Stimulated activated naive CD8-positive, alpha-beta T cell treated with anti-CD3 and anti-CD28 coated beads, Interleukin-15, amount 100 ng/mL, for 72 hours (primary cell): ENCODE measurements at regions not wholly inside any gene's neighbourhood (a gene's known extent, or its start where the extent isn't known, plus 50 kb on each side); places are given as distances from the start of the nearest gene placed in this dataset.
"Not testable (repeated sequence)": the region's sequence is repeated elsewhere in the genome, so short reads cannot be mapped to it uniquely, and the experiment has no call there.

Source experiments
- ATAC-seq: fragments of 150-1000 bp; cut with Tn5 transposase; 2 replicates; pipeline ENCODE4 v1.10.0; 2021; ENCODE audit warnings: mild to moderate bottlenecking, moderate library complexity
- DNase-seq, 2 donors: peaks; one replicate each; pipeline ENCODE4 v3.0.0; 2021 to 2022
- H3K27ac Mint-ChIP-seq, 2 donors: one replicate each; pipeline ENCODE4 v1.8.0; 2022; ENCODE audit warnings: mild to moderate bottlenecking in 2 of 2, mixed read lengths in 2 of 2, moderate library complexity in 2 of 2
- H3K27me3 Mint-ChIP-seq: one replicate; pipeline ENCODE4 v1.8.0; 2022; ENCODE audit warnings: mixed read lengths
- H3K4me1 Mint-ChIP-seq: one replicate; pipeline ENCODE4 v1.8.0; 2022; ENCODE audit warnings: mild to moderate bottlenecking, mixed read lengths
- H3K4me3 Mint-ChIP-seq, 2 donors: one replicate each; pipeline ENCODE4 v1.8.0; 2022; ENCODE audit warnings: mild to moderate bottlenecking in 2 of 2, mixed read lengths in 2 of 2, moderate library complexity in 1 of 2
- H3K9me3 Mint-ChIP-seq, 2 donors: one replicate each; pipeline ENCODE4 v1.8.0; 2022; ENCODE audit warnings: mixed read lengths in 2 of 2

DNA sequence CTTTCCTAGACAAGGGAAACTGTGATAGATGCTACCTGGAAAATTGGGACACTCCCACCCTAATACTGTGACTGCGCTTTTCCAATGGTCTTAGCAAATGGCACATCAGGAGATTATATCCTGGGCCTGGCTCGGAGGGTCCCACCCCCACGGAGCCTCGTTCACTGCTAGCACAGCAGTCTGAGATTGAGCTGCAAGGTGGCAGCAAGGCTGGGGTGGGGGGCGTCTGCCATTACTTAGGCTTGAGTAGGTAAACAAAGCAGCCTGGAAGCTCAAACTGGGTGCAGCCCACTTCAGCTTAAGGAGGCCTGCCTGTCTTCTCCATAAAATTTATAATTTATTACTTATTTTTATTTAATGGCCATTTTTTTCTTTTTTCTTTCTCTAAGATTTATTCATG is 802.1 kb upstream of the SLC39A10 start:
- no peak for DNase-seq
- no peak for ATAC-seq
- no peak overlapping the region for H3K4me3 Mint-ChIP-seq
- H3K9me3 Mint-ChIP-seq, result no peaks in the 10 kb centered on the region
- H3K27ac Mint-ChIP-seq, result no peak overlapping the region
- no peaks in the 10 kb centered on the region for H3K27me3 Mint-ChIP-seq
- no peaks in the 10 kb centered on the region for H3K4me1 Mint-ChIP-seq

DNA sequence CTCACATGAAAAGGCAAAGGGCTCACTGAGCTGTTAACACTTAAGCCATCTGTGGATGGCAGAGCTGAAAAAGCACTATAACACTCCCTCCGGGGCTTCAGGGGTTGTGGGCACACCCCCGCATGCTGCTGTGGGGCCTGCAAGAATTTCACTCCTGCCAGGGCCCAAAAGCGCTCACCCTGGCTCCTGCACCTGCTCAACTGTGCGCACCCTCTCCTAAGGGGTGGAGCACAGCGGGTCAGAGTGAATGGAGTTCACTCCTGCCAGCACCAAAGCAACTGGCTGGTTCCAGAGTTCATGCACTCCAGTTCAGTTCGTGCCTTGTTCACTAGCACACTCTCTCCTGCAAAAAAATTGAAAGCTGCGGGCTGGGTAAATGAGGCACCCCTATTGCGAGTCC is 814.2 kb upstream of the SLC39A10 start:
- Mint-ChIP-seq H3K9me3 (no peaks in the 10 kb centered on the region), H3K4me3 (no peak overlapping the region)
- DNase-seq, result no peak

GRCh38 chr2:194834371-194834770 is 822.7 kb upstream of the SLC39A10 start:
- not testable (repeated sequence) for DNase-seq, H3K9me3 Mint-ChIP-seq, ATAC-seq, H3K4me3 Mint-ChIP-seq, H3K27me3 Mint-ChIP-seq, H3K27ac Mint-ChIP-seq, H3K4me1 Mint-ChIP-seq

More for the DNA sequence above, 814.2 kb upstream of the SLC39A10 start:
- Mint-ChIP-seq H3K4me1 (no peaks in the 10 kb centered on the region), H3K27me3 (no peaks in the 10 kb centered on the region), H3K27ac (no peak overlapping the region)
- no peak for ATAC-seq

DNA sequence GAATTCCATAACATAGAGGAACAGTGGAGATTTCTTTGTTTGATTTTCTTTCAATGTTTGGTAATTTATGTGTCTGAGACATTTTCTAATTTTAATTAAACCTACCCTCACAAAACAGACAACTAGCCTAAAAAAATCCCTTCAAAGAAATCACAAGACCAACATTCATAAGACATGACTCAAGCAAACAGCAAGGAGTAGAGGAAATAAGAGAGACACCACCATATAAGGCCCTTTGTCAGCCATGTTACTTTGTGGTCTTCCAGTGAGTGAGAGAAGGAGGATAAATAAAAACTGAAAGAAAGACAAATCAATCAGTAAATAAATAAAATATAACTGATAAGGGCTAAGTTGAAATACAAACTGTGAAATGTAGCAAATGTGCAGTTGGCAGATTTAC is 830.8 kb upstream of the SLC39A10 start:
- no peaks in the 10 kb centered on the region for H3K27me3 Mint-ChIP-seq
- no peaks in the 10 kb centered on the region for H3K4me1 Mint-ChIP-seq

DNA sequence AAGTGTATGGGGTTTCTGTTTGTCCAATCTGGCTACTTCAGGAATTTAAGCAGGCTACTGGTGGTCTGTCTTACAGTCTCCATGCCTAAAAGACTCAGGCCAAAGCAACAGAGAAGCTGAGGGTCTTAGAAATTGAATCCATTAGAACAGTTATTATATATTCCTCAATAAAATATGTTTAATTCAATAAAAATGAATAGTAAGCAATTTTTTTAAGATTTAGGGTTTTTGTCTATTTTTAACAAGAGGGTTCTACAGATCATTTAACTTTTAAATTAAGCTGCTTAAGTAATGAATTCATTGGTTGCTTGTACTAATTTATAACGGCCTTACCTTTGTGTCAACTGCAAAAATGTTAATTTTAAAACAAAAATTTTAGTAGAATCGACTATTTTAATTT is 832.6 kb upstream of the SLC39A10 start:
- Mint-ChIP-seq H3K4me3 (no peak overlapping the region), H3K9me3 (no peaks in the 10 kb centered on the region), H3K27ac (no peak overlapping the region), H3K27me3 (no peaks in the 10 kb centered on the region), H3K4me1 (no peaks in the 10 kb centered on the region)
- ATAC-seq, result no peak
- DNase-seq, result no peak

More for the DNA sequence above, 830.8 kb upstream of the SLC39A10 start:
- H3K27ac Mint-ChIP-seq, result no peak overlapping the region
- no peak overlapping the region for H3K4me3 Mint-ChIP-seq
- DNase-seq (no peak), ATAC-seq (no peak)
- no peaks in the 10 kb centered on the region for H3K9me3 Mint-ChIP-seq

DNA sequence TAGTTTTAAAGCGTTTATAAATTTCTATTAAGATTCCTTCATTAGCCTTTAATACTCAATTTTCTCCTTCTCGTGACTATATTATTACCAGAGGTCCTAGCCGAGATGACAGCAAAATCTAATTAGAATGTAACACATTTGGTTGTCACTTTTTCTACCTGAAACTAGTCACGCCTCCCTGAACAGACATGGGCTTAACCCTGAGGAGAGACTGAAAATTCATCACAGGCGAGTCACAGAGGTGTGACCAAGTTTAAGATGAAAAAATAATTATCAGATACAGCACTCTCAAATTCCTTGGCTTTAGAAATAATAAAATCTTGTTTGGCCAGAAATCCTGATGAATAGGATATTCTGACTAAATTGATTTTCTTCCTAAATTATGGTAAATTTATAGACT is 834.4 kb upstream of the SLC39A10 start:
- H3K4me3 Mint-ChIP-seq, result no peak overlapping the region
- H3K9me3 Mint-ChIP-seq, result no peaks in the 10 kb centered on the region
- no peaks in the 10 kb centered on the region for H3K27me3 Mint-ChIP-seq
- no peak overlapping the region for H3K27ac Mint-ChIP-seq
- ATAC-seq (no peak), DNase-seq (no peak)
- H3K4me1 Mint-ChIP-seq, result no peaks in the 10 kb centered on the region

DNA sequence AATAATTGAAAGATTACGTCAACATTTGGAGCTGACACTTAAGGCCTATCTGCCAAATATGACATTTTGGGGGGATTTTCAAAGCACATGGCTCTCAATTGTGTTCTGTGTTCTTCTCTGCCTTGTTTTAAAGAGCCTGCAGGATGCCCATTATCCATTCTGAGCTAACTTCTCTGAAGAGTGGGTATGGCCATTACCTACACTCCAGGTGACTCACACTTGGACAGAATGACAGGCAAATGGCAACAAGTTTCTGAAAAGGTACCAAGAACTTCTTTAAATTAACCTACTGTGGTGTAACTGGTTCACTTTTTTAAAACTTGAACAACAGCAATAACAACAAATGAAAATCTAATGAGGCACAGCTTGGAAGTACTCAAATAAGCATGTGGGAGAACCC is 834.9 kb upstream of the SLC39A10 start:
- no peaks in the 10 kb centered on the region for H3K4me1 Mint-ChIP-seq
- DNase-seq (no peak), ATAC-seq (no peak)
- no peak overlapping the region for H3K4me3 Mint-ChIP-seq
- no peaks in the 10 kb centered on the region for H3K27me3 Mint-ChIP-seq
- H3K27ac Mint-ChIP-seq, result no peak overlapping the region
- H3K9me3 Mint-ChIP-seq, result no peaks in the 10 kb centered on the region

GRCh38 chr2:194819367-194819766 is 837.7 kb upstream of the SLC39A10 start:
- Mint-ChIP-seq H3K27ac (no peak overlapping the region), H3K27me3 (no peaks in the 10 kb centered on the region), H3K9me3 (no peaks in the 10 kb centered on the region), H3K4me3 (no peak overlapping the region), H3K4me1 (no peaks in the 10 kb centered on the region)
- ATAC-seq, result no peak
- no peak for DNase-seq

DNA sequence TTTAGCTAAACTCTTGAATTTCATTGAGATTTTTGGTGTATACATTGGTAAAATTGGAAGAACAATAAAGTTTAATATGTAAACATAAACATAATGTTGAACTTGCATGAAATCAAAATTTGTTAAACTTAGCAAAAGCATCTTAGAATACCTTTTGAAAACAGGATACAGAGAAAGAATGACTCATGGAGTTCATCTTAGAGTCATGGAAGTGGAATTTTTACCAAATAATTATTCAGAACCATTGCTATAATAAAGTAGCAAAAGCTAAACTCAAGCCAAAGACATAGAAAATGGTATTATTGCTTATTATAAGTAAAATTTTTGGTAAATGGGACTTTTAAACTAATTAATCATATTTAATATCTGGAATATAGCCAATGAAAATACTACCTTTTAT is 841.6 kb upstream of the SLC39A10 start:
- Mint-ChIP-seq H3K4me3 (no peak overlapping the region), H3K27ac (no peak overlapping the region), H3K9me3 (no peaks in the 10 kb centered on the region), H3K27me3 (no peaks in the 10 kb centered on the region), H3K4me1 (no peaks in the 10 kb centered on the region)
- ATAC-seq (no peak), DNase-seq (no peak)

DNA sequence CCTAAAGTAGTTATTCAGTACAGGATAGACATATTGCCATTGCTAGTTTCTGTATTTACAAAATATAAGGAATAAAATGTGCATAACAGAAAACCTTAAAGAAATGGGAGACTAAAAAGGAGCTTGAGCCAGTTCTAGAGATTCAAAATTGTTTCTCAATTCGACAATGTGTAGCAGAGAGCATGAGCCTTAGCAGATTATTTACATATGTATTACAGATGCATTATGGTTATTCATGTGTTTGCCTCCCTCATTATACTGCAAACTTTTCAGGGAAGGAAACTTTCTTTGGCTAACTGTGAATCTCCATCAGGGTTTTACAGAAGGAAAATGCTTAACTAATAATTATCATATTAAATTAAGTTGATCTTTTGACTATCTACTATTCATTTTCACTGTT is 854.4 kb upstream of the SLC39A10 start:
- DNase-seq (no peak), ATAC-seq (no peak)
- Mint-ChIP-seq H3K4me3 (no peak overlapping the region), H3K4me1 (no peaks in the 10 kb centered on the region), H3K27me3 (no peaks in the 10 kb centered on the region), H3K27ac (no peak overlapping the region), H3K9me3 (peaks cover 5 to 10% of the 10 kb centered on the region in 2 donors)

GRCh38 chr2:194787071-194787470 is 870.0 kb upstream of the SLC39A10 start:
- not testable (repeated sequence) for H3K27me3 Mint-ChIP-seq, DNase-seq, H3K9me3 Mint-ChIP-seq, H3K4me3 Mint-ChIP-seq, ATAC-seq, H3K4me1 Mint-ChIP-seq, H3K27ac Mint-ChIP-seq

DNA sequence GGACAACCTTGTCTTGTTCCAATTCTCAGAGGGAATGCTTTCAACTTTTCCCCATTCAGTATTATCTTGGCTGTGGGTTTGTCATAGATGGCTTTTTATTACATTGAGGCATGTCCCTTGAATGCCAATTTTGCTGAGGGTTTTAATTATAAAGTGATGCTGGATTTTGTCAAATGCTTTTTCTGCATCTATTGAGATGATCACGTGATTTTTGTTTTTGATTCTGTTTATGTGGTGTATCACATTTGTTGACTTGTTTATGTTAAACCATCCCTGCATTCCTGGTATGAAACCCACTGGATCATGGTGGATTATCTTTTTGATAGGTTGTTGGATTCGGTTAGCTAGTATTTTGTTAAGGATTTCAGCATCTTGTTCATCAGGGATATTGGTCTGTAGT is 885.6 kb upstream of the SLC39A10 start:
- H3K27me3 Mint-ChIP-seq, H3K9me3 Mint-ChIP-seq, DNase-seq, H3K4me1 Mint-ChIP-seq, ATAC-seq, H3K27ac Mint-ChIP-seq, H3K4me3 Mint-ChIP-seq: not testable (repeated sequence)

DNA sequence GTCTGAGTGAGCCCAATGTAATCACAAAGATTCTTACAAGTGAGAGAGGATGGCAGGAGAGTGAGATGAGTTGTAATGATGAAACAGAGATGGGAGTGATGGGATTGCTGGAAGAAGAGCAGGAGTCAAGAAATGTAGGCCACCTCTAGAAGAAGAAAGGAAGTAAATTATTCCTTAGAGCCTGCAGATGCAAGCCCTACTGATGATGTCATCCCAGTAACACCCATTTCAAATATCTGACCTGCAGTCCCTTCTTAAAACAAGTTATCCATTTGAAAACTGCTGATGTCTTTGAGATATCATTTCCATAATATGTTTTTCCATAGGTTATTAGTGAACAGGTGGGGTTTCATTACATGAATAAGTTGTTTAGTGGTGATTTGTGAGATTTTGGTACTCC is 888.0 kb upstream of the SLC39A10 start:
- no peak for DNase-seq
- H3K9me3 Mint-ChIP-seq, result peaks cover 0 to 6% of the 10 kb centered on the region in 2 donors
- no peaks in the 10 kb centered on the region for H3K4me1 Mint-ChIP-seq
- H3K4me3 Mint-ChIP-seq, result no peak overlapping the region
- no peaks in the 10 kb centered on the region for H3K27me3 Mint-ChIP-seq
- ATAC-seq, result no peak
- no peak overlapping the region for H3K27ac Mint-ChIP-seq

DNA sequence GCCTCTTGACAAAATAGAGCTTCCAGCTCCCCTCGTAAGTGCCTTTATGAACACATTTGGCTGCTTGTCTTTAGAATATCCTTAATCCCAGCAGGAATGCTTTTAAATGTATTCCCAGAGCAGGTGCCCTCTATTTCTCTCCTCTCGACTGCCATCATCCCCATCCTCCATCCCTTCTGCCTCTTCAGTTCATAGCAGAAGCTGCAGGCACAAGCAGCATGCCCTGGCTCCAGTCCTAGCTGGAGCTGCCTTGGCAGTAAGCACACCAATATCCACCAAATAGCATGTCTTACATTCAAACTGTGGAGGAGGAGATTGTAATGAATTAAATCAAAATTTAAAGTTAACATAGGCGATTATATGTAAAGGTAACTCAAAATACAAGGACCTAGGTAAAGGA is 891.3 kb upstream of the SLC39A10 start:
- no peaks in the 10 kb centered on the region for H3K27me3 Mint-ChIP-seq
- H3K4me1 Mint-ChIP-seq, result no peaks in the 10 kb centered on the region
- no peak for DNase-seq
- no peak overlapping the region for H3K27ac Mint-ChIP-seq
- no peaks in the 10 kb centered on the region for H3K9me3 Mint-ChIP-seq
- no peak overlapping the region for H3K4me3 Mint-ChIP-seq
- no peak for ATAC-seq

DNA sequence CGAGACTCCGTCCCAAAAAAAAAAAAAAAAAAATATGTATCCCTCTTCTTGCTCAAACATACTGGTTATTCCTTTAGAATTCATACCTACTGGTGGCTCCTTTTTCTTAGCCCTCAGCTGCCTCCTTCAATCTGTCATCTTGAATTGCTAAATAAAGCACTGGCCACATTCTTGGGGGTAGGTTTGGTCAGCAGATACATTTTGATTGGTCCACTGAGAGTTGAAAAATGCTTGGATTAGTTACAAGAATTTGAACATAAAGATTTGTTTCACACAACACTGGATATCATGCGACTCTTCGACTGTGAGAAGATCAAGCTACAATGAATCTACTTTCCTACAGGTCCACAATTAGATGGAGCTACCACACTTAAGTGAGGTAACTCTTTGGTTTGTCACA is 906.1 kb upstream of the SLC39A10 start:
- Mint-ChIP-seq H3K27ac (no peak overlapping the region), H3K27me3 (no peaks in the 10 kb centered on the region), H3K9me3 (no peaks in the 10 kb centered on the region), H3K4me1 (no peaks in the 10 kb centered on the region), H3K4me3 (no peak overlapping the region)
- ATAC-seq, result no peak
- no peak for DNase-seq

- DNase-seq (no peak), ATAC-seq (no peak)
- Mint-ChIP-seq H3K4me1 (no peaks in the 10 kb centered on the region), H3K27ac (no peak overlapping the region), H3K4me3 (no peak overlapping the region), H3K9me3 (no peaks in the 10 kb centered on the region), H3K27me3 (no peaks in the 10 kb centered on the region)
Observed at GRCh38 chr2:194745557-194746146, 911.4 kb upstream of the SLC39A10 start.

- ATAC-seq, result no peak
Observed at GRCh38 chr2:194742706-194743105, 914.3 kb upstream of the SLC39A10 start.

More at GRCh38 chr2:194742706-194743105, 914.3 kb upstream of the SLC39A10 start:
- no peak for DNase-seq
- Mint-ChIP-seq H3K9me3 (no peaks in the 10 kb centered on the region), H3K4me3 (no peak overlapping the region), H3K27me3 (no peaks in the 10 kb centered on the region), H3K27ac (no peak overlapping the region), H3K4me1 (no peaks in the 10 kb centered on the region)
